ENCODE measurements at regions not wholly inside any gene's neighbourhood (a gene's known extent, or its start where the extent isn't known, plus 50 kb on each side); places are given as distances from the start of the nearest gene placed in this dataset.
A peak's percentile ranks its signal among the peaks of the same experiment; 100 is the strongest.

- DNase-seq (ENCODE audit: low spot score) = no peak
These were observed 811.8 kb upstream of the CELF2 start for GRCh38 chr10:10205906-10206305.

DNA sequence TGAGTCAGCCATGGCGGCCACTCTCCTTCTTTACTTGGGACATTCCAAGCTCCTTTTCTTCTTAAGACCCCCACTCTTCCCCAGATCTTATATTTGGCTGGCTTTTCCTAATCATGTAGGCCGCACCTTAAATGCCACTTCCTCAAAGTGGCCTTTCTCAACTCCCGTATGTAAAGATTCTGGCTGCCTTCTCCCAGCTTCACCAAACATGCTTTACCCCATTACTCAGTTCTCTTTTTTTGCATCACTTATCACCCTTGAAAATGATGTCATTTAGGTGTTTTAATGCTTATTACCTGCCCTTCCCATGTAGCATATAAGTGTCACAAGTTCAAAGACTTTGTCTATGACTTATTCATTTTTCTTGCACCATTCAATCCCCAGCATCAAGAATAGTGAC, 810.1 kb upstream of the CELF2 start:
- DNase-seq (ENCODE audit: low spot score) = no peak

GRCh38 chr10:10208196-10208595, 809.5 kb upstream of the CELF2 start:
- no peak for DNase-seq (ENCODE audit: low spot score)

DNA sequence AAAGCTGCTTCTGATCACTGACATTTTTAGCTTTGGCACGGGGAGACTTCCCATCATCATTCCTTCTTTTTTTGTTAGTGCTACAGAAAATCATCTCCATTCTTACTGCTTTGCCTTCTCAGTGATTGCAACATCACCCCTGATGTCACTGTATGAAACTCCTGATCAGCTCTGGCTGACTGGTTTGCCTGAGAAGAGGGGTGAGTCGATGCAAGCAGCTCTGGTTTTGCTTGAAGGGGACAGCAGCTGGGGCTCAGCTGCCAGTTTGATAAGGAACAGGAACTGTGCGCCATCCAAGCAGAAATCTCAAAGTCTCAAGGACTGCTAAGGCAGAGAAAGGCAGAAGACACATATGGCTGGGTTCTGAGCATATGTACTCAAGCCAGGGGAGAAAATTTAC, 808.5 kb upstream of the CELF2 start:
- DNase-seq (ENCODE audit: low spot score) = peak; percentile 9

GRCh38 chr10:10211409-10211808, 806.3 kb upstream of the CELF2 start:
- DNase-seq (ENCODE audit: low spot score) = no peak

DNA sequence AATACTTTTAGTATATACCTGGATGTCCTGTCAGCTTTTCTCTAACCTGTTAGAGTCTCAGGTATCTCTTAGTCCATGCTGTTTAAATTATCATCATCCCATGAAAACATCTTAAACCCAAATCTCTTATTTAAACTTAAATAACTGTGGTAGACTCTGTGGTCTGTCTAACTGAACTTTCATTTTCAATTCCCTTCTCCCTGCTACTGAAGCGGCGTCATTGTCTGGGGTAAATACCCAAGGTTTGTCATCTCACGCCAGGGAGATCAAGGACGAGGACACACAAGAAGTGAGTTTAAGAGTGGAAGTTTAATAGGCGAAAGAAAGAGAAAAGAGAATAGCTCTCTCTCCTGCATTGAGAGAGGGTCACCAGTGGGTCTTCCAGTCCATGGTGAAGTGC, 804.4 kb upstream of the CELF2 start:
- no peak for DNase-seq (ENCODE audit: low spot score)

- no peak for DNase-seq (ENCODE audit: low spot score)
These were observed 795.3 kb upstream of the CELF2 start for GRCh38 chr10:10222304-10222841.

DNA sequence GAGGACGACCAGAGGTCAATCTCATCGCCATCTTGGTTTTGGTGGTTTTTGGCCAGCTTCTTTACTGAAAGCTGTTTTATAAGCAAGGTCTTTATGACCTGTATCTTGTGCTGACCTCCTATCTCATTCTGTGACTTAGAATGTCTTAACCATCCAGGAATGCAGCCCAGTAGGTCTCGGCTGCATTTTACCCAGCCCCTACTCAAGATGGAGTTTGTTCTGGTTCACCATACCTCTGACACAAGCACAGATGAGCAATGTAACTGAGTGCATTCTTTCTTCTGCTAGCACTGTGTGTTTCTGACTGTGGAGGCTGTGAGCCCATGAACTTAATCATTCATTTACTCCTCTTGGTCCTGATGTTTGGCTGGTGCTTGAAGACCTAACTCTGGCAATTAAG, 794.5 kb upstream of the CELF2 start:
- no peak for DNase-seq (ENCODE audit: low spot score)

- DNase-seq (ENCODE audit: low spot score) = no peak
These were observed 792.5 kb upstream of the CELF2 start for GRCh38 chr10:10225136-10225676.

DNA sequence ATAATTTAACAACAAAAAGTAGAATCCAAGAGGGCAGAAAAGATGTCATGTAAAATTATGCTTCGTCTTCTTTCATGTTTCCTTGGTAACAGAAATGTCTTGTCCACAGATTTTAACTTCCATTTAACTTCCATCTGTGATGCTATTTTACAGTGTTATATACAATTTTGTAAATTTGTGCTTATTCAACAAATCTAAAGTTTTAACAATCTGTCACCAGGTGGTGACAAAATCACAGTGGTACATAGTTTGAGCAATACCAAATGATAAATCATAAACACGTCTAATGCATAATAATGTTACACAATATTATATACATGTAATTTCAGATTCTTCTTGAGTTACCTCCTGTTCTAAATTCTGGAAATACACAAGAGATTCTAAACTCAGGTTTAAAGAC, 784.4 kb upstream of the CELF2 start:
- DNase-seq (ENCODE audit: low spot score) = no peak

GRCh38 chr10:10235003-10235402, 782.7 kb upstream of the CELF2 start:
- no peak for DNase-seq (ENCODE audit: low spot score)

DNA sequence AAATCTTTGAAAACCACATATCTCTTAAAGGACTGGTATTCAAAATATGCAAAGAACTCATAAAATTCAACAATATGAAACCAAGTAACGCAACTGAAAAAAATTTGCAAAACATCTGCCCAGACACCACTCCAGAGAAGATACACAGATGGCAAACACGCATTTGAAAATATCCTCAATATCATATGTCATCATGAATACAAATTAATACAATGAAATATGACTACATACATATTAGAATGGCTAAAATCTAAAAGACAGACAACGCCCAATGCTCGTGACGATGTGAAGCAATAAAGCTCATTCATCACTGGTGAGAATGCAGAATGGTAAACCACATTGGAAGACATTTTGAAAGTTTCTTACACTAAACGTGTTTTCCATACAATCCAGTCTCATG, 770.1 kb upstream of the CELF2 start:
- DNase-seq (ENCODE audit: low spot score) = no peak

DNA sequence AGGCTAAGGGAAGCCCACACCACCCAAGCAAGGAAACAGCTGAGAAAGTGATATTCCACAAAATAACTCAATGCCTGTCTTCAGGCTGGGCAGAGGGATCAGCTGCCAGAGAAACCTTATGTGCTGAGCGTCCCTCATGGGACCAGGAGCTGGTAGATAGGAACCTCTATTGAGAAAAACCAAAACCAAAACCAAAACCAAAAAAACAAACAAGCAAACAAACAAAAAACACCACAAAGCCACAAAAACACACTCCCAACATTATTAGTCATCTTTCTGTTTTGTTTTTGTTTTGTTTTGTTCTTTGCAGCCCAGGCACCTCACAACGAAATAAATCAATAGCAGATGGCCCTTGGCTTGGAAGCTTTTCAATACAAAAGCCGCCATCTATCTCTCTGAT, 760.8 kb upstream of the CELF2 start:
- DNase-seq (ENCODE audit: low spot score) = no peak

GRCh38 chr10:10259013-10259412, 758.7 kb upstream of the CELF2 start:
- DNase-seq (ENCODE audit: low spot score) = no peak

- no peak for DNase-seq (ENCODE audit: low spot score)
These were observed 747.3 kb upstream of the CELF2 start for GRCh38 chr10:10270126-10271050.

DNA sequence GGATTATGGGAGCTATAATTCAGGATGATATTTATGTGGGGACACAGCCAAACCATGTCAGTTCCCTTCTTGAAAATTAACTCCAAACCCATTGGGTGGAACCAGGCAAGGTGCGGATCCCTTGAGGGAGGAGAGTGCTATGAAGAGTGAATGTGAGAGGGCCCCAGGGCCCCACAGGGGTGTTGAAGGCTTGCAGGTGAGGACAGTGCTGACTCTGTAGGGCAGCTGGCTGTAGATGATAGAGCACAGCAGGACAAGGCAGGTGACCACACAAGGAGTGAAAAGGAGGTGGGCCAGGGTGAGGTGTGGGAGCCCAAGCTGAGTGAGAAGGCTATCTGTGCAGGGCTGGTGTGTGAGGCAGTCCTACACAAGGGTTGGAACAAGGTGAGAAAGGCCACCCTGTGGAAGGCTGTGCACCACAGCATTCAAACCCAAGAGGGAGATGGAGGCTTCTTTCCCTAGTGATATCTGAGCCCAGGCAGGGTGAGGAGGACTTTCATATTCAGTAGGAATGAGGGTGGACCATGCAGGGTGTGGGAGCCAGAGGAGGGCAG, 746.0 kb upstream of the CELF2 start:
- no peak for DNase-seq (ENCODE audit: low spot score)

GRCh38 chr10:10273661-10274060, 744.0 kb upstream of the CELF2 start:
- DNase-seq (ENCODE audit: low spot score) = no peak

DNA sequence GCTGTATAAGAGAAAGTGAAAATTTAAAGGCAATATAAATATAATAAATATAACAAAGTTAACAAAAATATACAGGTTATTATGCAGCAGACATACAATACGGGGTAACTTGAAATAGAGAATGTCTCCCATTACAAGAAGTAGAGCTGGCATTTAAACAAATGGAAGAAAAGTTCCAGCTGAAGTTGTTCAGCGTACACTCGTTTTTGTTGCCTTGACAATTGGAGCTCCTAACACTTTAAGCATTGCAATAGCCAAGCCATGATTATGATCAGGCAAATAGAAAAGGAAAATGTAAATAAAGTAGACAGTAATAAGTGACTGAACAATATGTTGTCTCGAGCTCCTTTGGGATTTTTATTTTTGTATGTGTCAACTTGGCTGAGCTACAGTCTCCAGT, 737.8 kb upstream of the CELF2 start:
- DNase-seq (ENCODE audit: low spot score) = no peak

GRCh38 chr10:10292501-10292900, 725.2 kb upstream of the CELF2 start:
- no peak for DNase-seq (ENCODE audit: low spot score)

DNA sequence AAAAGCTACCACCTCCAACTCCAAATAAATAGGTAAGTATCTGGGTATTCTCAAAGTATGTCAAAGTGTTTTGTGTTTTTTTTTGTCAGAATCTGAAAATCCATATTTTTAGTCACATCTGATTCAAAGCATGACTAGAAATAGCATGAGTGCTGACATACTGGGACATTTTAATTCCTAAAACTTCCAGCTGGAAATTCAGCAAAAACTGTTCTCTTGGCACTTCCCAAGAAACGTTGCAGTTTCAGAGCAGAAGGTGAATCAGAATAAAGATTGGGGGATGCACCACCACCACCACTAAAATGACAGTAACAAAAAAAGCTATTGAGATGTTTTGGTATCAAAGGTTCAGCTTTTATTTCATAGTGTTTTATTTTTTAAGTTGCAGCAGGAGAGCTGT, 724.6 kb upstream of the CELF2 start:
- DNase-seq (ENCODE audit: low spot score) = no peak

DNA sequence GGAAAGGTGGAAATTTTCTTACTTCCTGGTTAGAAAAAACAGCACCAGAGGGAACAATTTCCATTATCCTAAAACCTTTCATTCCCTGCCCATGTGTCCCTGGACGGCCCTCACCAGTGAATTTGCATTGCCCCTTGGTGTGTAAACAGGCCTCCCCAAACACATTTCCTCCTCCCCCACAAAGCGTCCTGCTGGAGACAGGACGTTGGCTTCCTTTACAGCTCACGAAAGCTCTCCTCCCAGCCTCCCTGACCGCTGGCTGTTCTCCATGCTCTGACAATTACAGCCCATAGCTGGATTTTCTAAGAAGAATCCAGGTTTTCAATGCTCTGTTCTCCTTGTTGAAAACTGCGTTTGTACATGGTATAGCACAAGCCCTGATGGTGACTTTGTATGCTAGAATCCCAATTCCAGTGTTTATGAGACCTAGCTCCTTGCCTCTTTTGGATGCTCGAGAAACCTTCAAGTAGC, 724.2 kb upstream of the CELF2 start:
- no peak for DNase-seq (ENCODE audit: low spot score)

- no peak for DNase-seq (ENCODE audit: low spot score)
These were observed 723.3 kb upstream of the CELF2 start for GRCh38 chr10:10294184-10294880.

Data from H4 (cell line).